A549 (cell line): ENCODE measurements at regions not wholly inside any gene's neighbourhood (a gene's known extent, or its start where the extent isn't known, plus 50 kb on each side); places are given as distances from the start of the nearest gene placed in this dataset.

Source experiments
- ATAC-seq, 2 experiments: fragments of 200-7000 bp in 1 of 2; fragments of >200 bp in 1 of 2; cut with Nextera tagmentation in 1 of 2; cut with Tn5 transposase in 1 of 2; 3 replicates each; pipeline versions ENCODE4 v1.8.0 to v1.9.1; 2018 to 2020; ENCODE audit warnings: mild to moderate bottlenecking in 1 of 2, moderate library complexity in 1 of 2
- CTCF ChIA-PET: fragments of 300-600 bp; sonication (Branson Sonifier 250); formaldehyde crosslinking; extraction: SDS; loops from one replicate; lab custom pipeline; 2021; ENCODE audit warnings: antibody characterized with exemption, inconsistent platforms; lab: Yijun Ruan, JAX
- POLR2A ChIA-PET: fragments of 350-600 bp; formaldehyde crosslinking; extraction: SDS; loops from one replicate; lab custom pipeline; 2021; ENCODE audit warnings: antibody characterized with exemption, inconsistent platforms; lab: Yijun Ruan, JAX
- DNase-seq, 2 experiments: peaks; one replicate each; pipeline versions ENCODE4 v3.0.0 to v3.0.0-alpha.2; 2011 to 2016; ENCODE audit warnings: low read depth in 1 of 2, low spot score in 1 of 2
- FAIRE-seq: peaks from 2 replicates; lab custom pipeline; 2011; peaks lifted over from hg19 to GRCh38; lab: Jason Lieb, UNC
- H3K27ac ChIP-seq, 2 experiments: fragments of >200 bp; sonication (Bioruptor Twin); formaldehyde crosslinking; 3 replicates each; pipeline ENCODE4 v1.5.1; 2016 to 2017
- H3K4me1 ChIP-seq: fragments of >200 bp; sonication (Bioruptor Twin); formaldehyde crosslinking; 3 replicates; pipeline ENCODE4 v1.6.1; 2016
- H3K4me2 ChIP-seq: fragments of >200 bp; sonication (Bioruptor Twin); formaldehyde crosslinking; 3 replicates; pipeline ENCODE4 v1.6.1; 2016
- H3K4me3 ChIP-seq: fragments of >200 bp; sonication (Bioruptor Twin); formaldehyde crosslinking; 3 replicates; pipeline ENCODE4 v1.5.1; 2016
- H3K9me3 ChIP-seq: fragments of >200 bp; sonication (Bioruptor Twin); formaldehyde crosslinking; 3 replicates; pipeline ENCODE4 v1.6.1; 2016
- CBX2 ChIP-seq: fragments of 200-600 bp; sonication (generic); IDR thresholded peaks from 2 replicates; pipeline ENCODE4 v1.6.1; 2016; ENCODE audit warnings: low read depth, mild to moderate bottlenecking, borderline replicate concordance
- CEBPB ChIP-seq, 2 experiments: fragments of >200 bp in 1 of 2; sonication (Bioruptor Twin) in 1 of 2; formaldehyde crosslinking in 1 of 2; IDR thresholded peaks; 2 replicates each; pipeline ENCODE4 v1.6.1; 2012 to 2016
- CHD4 ChIP-seq: fragments of 200-600 bp; sonication (generic); IDR thresholded peaks from 2 replicates; pipeline ENCODE4 v1.6.1; 2016; ENCODE audit warnings: antibody characterized with exemption, mild to moderate bottlenecking, borderline replicate concordance
- EHF ChIP-seq: fragments of 250-450 bp; sonication (Bioruptor Pico); IDR thresholded peaks from 2 replicates; pipeline ENCODE4 v1.5.0; 2020; ENCODE audit warnings: mild to moderate bottlenecking
- FOSL2 ChIP-seq, 2 experiments: fragments of 450-650 bp in 1 of 2; fragments of >200 bp in 1 of 2; sonication (Bioruptor Twin) in 1 of 2; formaldehyde crosslinking; IDR thresholded peaks; 2 replicates each; pipeline versions ENCODE4 v1.5.0 to v1.6.1; 2016 to 2020; ENCODE audit warnings: mild to moderate bottlenecking in 1 of 2, moderate library complexity in 1 of 2
- JUN ChIP-seq, 2 experiments: fragments of >200 bp; sonication (Bioruptor Twin); formaldehyde crosslinking; IDR thresholded peaks; 2 replicates in 1 of 2; 3 replicates in 1 of 2; pipeline ENCODE4 v1.6.1; 2016 to 2017
- KDM1A ChIP-seq: fragments of 200-600 bp; sonication (generic); IDR thresholded peaks from 2 replicates; pipeline ENCODE4 v1.6.1; 2016; ENCODE audit warnings: low read depth, mild to moderate bottlenecking
- KDM5A ChIP-seq: fragments of 200-600 bp; sonication (generic); IDR thresholded peaks from 2 replicates; pipeline ENCODE4 v1.6.1; 2016; ENCODE audit warnings: antibody characterized with exemption, mild to moderate bottlenecking
- MAFK ChIP-seq: fragments of 450-650 bp; IDR thresholded peaks from 2 replicates; pipeline ENCODE4 v1.6.1; 2014; ENCODE audit not compliant: partially characterized antibody
- NFE2L2 ChIP-seq: fragments of 150-350 bp; conservative IDR thresholded peaks from 2 replicates; pipeline ENCODE4 v1.6.1; 2014; ENCODE audit warnings: low read length
- RAD21 ChIP-seq, 2 experiments: fragments of >200 bp in 1 of 2; sonication (Bioruptor Twin) in 1 of 2; formaldehyde crosslinking in 1 of 2; IDR thresholded peaks in 1 of 2; conservative IDR thresholded peaks in 1 of 2; 2 replicates in 1 of 2; 3 replicates in 1 of 2; pipeline ENCODE4 v1.6.1; 2012 to 2018; ENCODE audit warnings: inconsistent platforms in 1 of 2
- RARB ChIP-seq: fragments of 250-450 bp; sonication (Bioruptor Pico); IDR thresholded peaks from 2 replicates; pipeline ENCODE4 v1.8.0; 2021; ENCODE audit warnings: mild to moderate bottlenecking, moderate library complexity
- RCOR1 ChIP-seq: fragments of 150-350 bp; IDR thresholded peaks from 2 replicates; pipeline ENCODE4 v1.6.1; 2014; ENCODE audit warnings: antibody characterized with exemption, low read length, low read depth
- RNF2 ChIP-seq: fragments of 200-600 bp; sonication (generic); IDR thresholded peaks from 2 replicates; pipeline ENCODE4 v1.6.1; 2016; ENCODE audit warnings: low read depth, mild to moderate bottlenecking, antibody characterized with exemption, moderate library complexity, borderline replicate concordance
- TFCP2L1 ChIP-seq: fragments of 250-450 bp; sonication (Bioruptor Pico); IDR thresholded peaks from 2 replicates; pipeline ENCODE4 v1.5.0; 2021; ENCODE audit warnings: mild to moderate bottlenecking
- TP53 ChIP-seq: fragments of 250-450 bp; sonication (Bioruptor Pico); IDR thresholded peaks from 2 replicates; pipeline ENCODE4 v1.5.0; 2021; ENCODE audit warnings: mild to moderate bottlenecking, moderate library complexity
- WGBS: methylation state at CpG from one replicate; pipeline ENCODE4 v1.1.6; 2017; ENCODE audit errors: missing lambda C conversion rate; 5-methylcytosine and 5-hydroxymethylcytosine counted together
- TF ChIP-seq, protein P1 (sequence below): fragments of >200 bp; sonication (Bioruptor Twin); formaldehyde crosslinking; IDR thresholded peaks from 3 replicates; pipeline ENCODE4 v1.6.1; 2016
- TF ChIP-seq, protein P2 (sequence below): fragments of 150-350 bp; IDR thresholded peaks from 2 replicates; pipeline ENCODE4 v1.6.1; 2014; ENCODE audit warnings: low read depth, mild to moderate bottlenecking, low read length
- TF ChIP-seq, protein P3 (sequence below): IDR thresholded peaks from 2 replicates; pipeline ENCODE4 v1.6.1; 2012
- TF ChIP-seq, protein P4 (sequence below): fragments of 250-450 bp; sonication (Bioruptor Pico); IDR thresholded peaks from 2 replicates; pipeline ENCODE4 v1.5.0; 2020; ENCODE audit warnings: low read depth, mild to moderate bottlenecking, moderate library complexity

DNA sequence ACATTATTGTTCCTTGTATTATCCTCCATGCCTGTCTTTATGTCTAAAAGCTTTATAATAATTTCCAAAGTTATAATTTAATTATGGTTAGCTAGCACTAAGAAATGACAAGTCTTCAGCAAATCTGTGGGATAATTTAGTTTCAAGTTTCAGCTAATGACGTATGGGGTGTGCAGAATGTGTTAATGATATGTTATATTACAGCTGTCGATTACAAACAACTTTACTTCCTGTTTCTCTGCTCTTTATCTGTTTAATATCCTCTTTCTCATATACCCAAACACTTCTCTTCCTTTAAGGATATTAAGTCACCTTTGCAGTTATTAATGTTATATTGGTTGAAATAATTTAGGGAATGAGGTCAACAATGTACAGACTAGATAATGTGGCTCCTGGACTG, 161.8 kb downstream of the CASP12 start:
- ATAC-seq (no peak), FAIRE-seq (no peak), DNase-seq (no peak)
- Histone ChIP-seq H3K9me3 (no peaks in the 10 kb centered on the region), H3K4me1 (no peaks in the 10 kb centered on the region), H3K4me3 (no peak overlapping the region), H3K4me2 (no peak overlapping the region), H3K27ac (no peak overlapping the region)
- CTCF ChIA-PET = no interaction called here
- TF ChIP-seq MAFK (no peak), JUN (IDR thresholded peaks at IDR 0.05) (no peak), RCOR1 (no peak), KDM5A (no peak), CBX2 (no peak), CHD4 (no peak), RNF2 (no peak), RARB (CRISPR knock-in tag) (no peak), NFE2L2 (no peak), RAD21 (conservative IDR thresholded peaks at IDR 0.05 in 1 of 2, IDR thresholded peaks at IDR 0.05 in 1 of 2) (no peak), TP53 (CRISPR knock-in tag) (no peak), FOSL2 (IDR thresholded peaks at IDR 0.05) (no peak), FOSL2 (CRISPR knock-in tag; IDR thresholded peaks at IDR 0.05) (no peak)
- TF ChIP-seq, protein P1, sequence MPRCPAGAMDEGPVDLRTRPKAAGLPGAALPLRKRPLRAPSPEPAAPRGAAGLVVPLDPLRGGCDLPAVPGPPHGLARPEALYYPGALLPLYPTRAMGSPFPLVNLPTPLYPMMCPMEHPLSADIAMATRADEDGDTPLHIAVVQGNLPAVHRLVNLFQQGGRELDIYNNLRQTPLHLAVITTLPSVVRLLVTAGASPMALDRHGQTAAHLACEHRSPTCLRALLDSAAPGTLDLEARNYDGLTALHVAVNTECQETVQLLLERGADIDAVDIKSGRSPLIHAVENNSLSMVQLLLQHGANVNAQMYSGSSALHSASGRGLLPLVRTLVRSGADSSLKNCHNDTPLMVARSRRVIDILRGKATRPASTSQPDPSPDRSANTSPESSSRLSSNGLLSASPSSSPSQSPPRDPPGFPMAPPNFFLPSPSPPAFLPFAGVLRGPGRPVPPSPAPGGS = no peak
- 49% methylated on average over 2 of the region's 2 CpGs for WGBS
- POLR2A ChIA-PET = no interaction called here

DNA sequence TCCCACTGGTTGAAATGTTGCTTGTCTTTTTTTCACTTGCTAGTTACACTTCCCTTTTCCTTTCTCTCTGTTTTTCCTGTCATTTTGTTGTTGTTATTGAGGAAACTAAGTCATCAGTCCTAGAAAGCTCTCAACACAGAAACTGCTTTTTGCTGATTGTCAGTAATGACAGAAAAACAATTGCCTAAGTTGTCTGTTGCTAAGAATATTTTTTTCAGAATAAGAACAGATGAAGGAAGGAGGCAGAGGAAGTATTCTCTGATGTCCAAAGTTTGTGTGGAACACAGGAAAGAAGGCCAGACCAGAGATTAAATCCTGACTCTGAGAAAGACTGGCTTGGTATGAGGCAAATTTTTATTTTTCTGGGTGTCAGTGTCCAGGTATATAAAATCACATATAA, 163.3 kb downstream of the CASP12 start:
- DNase-seq (no peak), FAIRE-seq (no peak), ATAC-seq (no peak)
- Histone ChIP-seq H3K4me2 (no peak overlapping the region), H3K27ac (no peak overlapping the region), H3K4me1 (no peaks in the 10 kb centered on the region), H3K9me3 (no peaks in the 10 kb centered on the region), H3K4me3 (no peak overlapping the region)
- ChIA-PET POLR2A (no interaction called here), CTCF (no interaction called here)
- TF ChIP-seq RCOR1 (no peak), TP53 (CRISPR knock-in tag) (no peak), RNF2 (no peak), KDM1A (no peak), EHF (CRISPR knock-in tag) (no peak), CEBPB (IDR thresholded peaks at IDR 0.05) (no peak)

DNA sequence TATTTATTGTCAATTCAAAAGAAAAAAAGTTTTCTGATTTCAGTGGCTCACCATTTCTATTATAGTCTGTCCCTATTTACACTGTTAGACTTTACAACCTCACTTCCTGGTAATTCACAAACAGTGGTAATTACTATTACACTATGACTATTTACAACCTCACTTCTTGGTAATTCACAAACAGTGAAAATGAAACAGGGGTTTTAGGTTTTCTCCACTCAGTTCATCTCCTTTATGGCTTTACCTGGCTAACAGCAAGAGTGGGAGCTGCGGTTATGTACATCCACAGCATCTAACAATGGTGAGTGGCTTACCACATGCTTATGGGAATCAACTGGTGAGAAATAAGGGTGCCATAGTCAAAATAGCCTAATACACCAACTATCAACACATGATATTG, 166.4 kb downstream of the CASP12 start:
- FAIRE-seq = no peak
- H3K4me2 ChIP-seq = no peak overlapping the region
- ATAC-seq = no peak
- 33% methylated on average over 1 of the region's 1 CpG for WGBS
- H3K4me3 ChIP-seq = no peak overlapping the region
- TF ChIP-seq, protein P2, sequence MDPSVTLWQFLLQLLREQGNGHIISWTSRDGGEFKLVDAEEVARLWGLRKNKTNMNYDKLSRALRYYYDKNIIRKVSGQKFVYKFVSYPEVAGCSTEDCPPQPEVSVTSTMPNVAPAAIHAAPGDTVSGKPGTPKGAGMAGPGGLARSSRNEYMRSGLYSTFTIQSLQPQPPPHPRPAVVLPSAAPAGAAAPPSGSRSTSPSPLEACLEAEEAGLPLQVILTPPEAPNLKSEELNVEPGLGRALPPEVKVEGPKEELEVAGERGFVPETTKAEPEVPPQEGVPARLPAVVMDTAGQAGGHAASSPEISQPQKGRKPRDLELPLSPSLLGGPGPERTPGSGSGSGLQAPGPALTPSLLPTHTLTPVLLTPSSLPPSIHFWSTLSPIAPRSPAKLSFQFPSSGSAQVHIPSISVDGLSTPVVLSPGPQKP = no peak
- TF ChIP-seq, protein P3, sequence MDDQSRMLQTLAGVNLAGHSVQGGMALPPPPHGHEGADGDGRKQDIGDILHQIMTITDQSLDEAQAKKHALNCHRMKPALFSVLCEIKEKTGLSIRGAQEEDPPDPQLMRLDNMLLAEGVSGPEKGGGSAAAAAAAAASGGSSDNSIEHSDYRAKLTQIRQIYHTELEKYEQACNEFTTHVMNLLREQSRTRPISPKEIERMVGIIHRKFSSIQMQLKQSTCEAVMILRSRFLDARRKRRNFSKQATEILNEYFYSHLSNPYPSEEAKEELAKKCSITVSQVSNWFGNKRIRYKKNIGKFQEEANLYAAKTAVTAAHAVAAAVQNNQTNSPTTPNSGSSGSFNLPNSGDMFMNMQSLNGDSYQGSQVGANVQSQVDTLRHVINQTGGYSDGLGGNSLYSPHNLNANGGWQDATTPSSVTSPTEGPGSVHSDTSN = no peak
- TF ChIP-seq RNF2 = no peak
- no peak for TF ChIP-seq TFCP2L1 (CRISPR knock-in tag)
- TF ChIP-seq FOSL2 (IDR thresholded peaks at IDR 0.05) = no peak
- TF ChIP-seq FOSL2 (CRISPR knock-in tag; IDR thresholded peaks at IDR 0.05) = no peak
- TF ChIP-seq, protein P1 = no peak
- TF ChIP-seq, protein P4, sequence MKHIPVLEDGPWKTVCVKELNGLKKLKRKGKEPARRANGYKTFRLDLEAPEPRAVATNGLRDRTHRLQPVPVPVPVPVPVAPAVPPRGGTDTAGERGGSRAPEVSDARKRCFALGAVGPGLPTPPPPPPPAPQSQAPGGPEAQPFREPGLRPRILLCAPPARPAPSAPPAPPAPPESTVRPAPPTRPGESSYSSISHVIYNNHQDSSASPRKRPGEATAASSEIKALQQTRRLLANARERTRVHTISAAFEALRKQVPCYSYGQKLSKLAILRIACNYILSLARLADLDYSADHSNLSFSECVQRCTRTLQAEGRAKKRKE (CRISPR knock-in tag) = no peak
- H3K4me1 ChIP-seq = no peaks in the 10 kb centered on the region
- H3K27ac ChIP-seq = no peak overlapping the region
- no peaks in the 10 kb centered on the region for H3K9me3 ChIP-seq
- DNase-seq = no peak
- ChIA-PET POLR2A (no interaction called here), CTCF (no interaction called here)
